ENCODE measurements at regions not wholly inside any gene's neighbourhood (a gene's known extent, or its start where the extent isn't known, plus 50 kb on each side); places are given as distances from the start of the nearest gene placed in this dataset.

DNA sequence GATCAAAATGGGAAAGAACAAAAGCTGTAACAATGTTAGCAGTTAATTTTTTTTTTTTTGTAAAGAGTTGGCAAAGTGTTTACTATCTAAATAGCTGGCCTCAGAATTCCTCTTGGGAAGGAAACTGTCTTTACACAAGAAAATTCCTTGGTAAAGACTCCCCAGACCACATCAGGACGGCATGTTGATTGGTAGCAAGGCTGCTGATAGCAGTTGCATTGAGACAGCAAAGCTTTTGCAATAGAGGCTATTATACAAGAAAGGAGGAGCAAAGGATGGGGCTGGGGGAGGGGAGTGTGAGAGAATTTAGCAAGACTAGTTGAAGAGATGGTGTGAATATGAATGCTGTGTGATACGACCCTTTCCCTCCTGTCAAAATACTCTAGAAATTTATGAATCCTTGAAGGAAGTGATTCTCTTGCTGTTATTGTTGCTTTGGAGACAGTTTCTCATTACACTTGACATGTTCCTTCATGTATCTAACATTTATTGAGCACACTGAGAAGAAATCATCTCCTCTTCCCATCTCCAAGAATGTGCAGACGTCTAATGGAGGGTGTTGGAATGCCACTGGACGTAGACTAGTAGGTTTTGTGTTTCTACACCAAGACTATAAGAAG lies 355.6 kb downstream of the SIPA1L2 start:
- Histone ChIP-seq H3K4me2 (ENCODE audit: low read length) (no peak overlapping the region), H3K4me1 (ENCODE audit: control insufficient read depth, low read length) (no peaks in the 10 kb centered on the region), H3K9me2 (replicated peaks; ENCODE audit: control insufficient read depth, low read length) (no peaks in the 10 kb centered on the region), H3K27ac (ENCODE audit: low read depth, low read length) (no peak overlapping the region), H3K9me3 (ENCODE audit: control insufficient read depth, insufficient read depth, low read length) (no peaks in the 10 kb centered on the region; the same call in 1 of the 2 replicates), H3K27me3 (ENCODE audit: control insufficient read depth, low read length) (no peaks in the 10 kb centered on the region), H3F3A (ENCODE audit: control insufficient read depth, insufficient read depth) (no peaks in the 10 kb centered on the region), H3K4me3 (ENCODE audit: low read length) (no peak overlapping the region), H4K20me1 (ENCODE audit: control insufficient read depth, insufficient read depth, low read depth, low read length) (no peaks in the 10 kb centered on the region), H3K36me3 (ENCODE audit: control insufficient read depth, low read length) (no peaks in the 10 kb centered on the region), H3K79me2 (ENCODE audit: control insufficient read depth, low read length) (no peaks in the 10 kb centered on the region)
- TF ChIP-seq CTCF (IDR thresholded peaks at IDR 0.05; ENCODE audit: low read depth, low read length, poor library complexity, severe bottlenecking) (no peak), EZH2phosphoT487 (IDR thresholded peaks at IDR 0.05; ENCODE audit: borderline replicate concordance, low read length) (no peak)

GRCh38 chr1:232273011-232273410 lies 356.9 kb downstream of the SIPA1L2 start:
- no peak overlapping the region for H3K27ac ChIP-seq (ENCODE audit: low read depth, low read length)
- TF ChIP-seq CTCF (IDR thresholded peaks at IDR 0.05; ENCODE audit: low read depth, low read length, poor library complexity, severe bottlenecking) (no peak), EZH2phosphoT487 (IDR thresholded peaks at IDR 0.05; ENCODE audit: borderline replicate concordance, low read length) (no peak)
- no peaks in the 10 kb centered on the region for H4K20me1 ChIP-seq (ENCODE audit: control insufficient read depth, insufficient read depth, low read depth, low read length)
- no peak overlapping the region for H3K4me2 ChIP-seq (ENCODE audit: low read length)
- no peaks in the 10 kb centered on the region for H3F3A ChIP-seq (ENCODE audit: control insufficient read depth, insufficient read depth)
- no peaks in the 10 kb centered on the region for H3K9me2 ChIP-seq (replicated peaks; ENCODE audit: control insufficient read depth, low read length)
- H3K27me3 ChIP-seq (ENCODE audit: control insufficient read depth, low read length) = no peaks in the 10 kb centered on the region
- no peaks in the 10 kb centered on the region for H3K9me3 ChIP-seq (ENCODE audit: control insufficient read depth, insufficient read depth, low read length)
- no peak overlapping the region for H3K4me3 ChIP-seq (ENCODE audit: low read length)
- H3K36me3 ChIP-seq (ENCODE audit: control insufficient read depth, low read length) = no peaks in the 10 kb centered on the region
- no peaks in the 10 kb centered on the region for H3K79me2 ChIP-seq (ENCODE audit: control insufficient read depth, low read length)
- no peaks in the 10 kb centered on the region for H3K4me1 ChIP-seq (ENCODE audit: control insufficient read depth, low read length)

DNA sequence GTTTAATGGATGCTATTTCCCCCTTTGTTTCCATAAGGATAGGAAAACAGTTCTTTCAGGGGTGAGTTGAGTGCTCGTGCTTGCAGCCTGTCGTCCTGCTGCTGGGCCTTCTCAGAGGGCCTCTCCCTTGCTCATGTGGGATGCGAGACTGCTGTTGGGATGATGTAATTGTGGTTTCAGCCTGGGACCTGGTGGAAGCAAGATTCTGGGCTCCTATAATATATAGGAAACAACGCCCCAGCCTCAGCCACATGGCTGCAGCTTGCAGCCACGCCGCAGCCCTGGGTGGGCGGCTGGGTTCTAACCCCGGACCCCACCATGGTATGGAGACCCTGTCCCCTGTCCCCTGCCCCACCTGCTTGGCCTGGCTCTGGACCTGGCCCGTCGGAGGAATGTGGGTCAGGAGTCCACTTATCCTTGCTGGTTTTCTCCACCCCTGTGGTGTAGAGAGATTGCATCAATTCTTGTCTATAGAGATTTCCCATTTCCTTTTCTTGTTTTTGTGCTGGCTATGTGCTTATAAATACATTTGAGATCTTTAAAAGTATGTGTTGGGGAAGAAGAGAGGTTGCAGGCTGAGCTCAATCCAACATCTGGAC lies 357.8 kb downstream of the SIPA1L2 start:
- Histone ChIP-seq H3K9me3 (ENCODE audit: control insufficient read depth, insufficient read depth, low read length) (no peaks in the 10 kb centered on the region), H3K36me3 (ENCODE audit: control insufficient read depth, low read length) (no peaks in the 10 kb centered on the region), H3K4me2 (ENCODE audit: low read length) (no peak overlapping the region)

More for the DNA sequence above, 357.8 kb downstream of the SIPA1L2 start:
- Histone ChIP-seq H4K20me1 (ENCODE audit: control insufficient read depth, insufficient read depth, low read depth, low read length) (no peaks in the 10 kb centered on the region), H3K27me3 (ENCODE audit: control insufficient read depth, low read length) (no peaks in the 10 kb centered on the region), H3K79me2 (ENCODE audit: control insufficient read depth, low read length) (no peaks in the 10 kb centered on the region), H3K27ac (ENCODE audit: low read depth, low read length) (no peak overlapping the region), H3K4me3 (ENCODE audit: low read length) (no peak overlapping the region), H3K9me2 (replicated peaks; ENCODE audit: control insufficient read depth, low read length) (no peaks in the 10 kb centered on the region), H3K4me1 (ENCODE audit: control insufficient read depth, low read length) (no peaks in the 10 kb centered on the region), H3F3A (ENCODE audit: control insufficient read depth, insufficient read depth) (no peaks in the 10 kb centered on the region)
- no peak for TF ChIP-seq EZH2phosphoT487 (IDR thresholded peaks at IDR 0.05; ENCODE audit: borderline replicate concordance, low read length)
- no peak for TF ChIP-seq CTCF (IDR thresholded peaks at IDR 0.05; ENCODE audit: low read depth, low read length, poor library complexity, severe bottlenecking)

All from DOHH2 (cell line).